Inferior parietal cortex (tissue), 1 donor: ENCODE measurements at regions not wholly inside any gene's neighbourhood (a gene's known extent, or its start where the extent isn't known, plus 50 kb on each side); places are given as distances from the start of the nearest gene placed in this dataset.
A peak's percentile ranks its signal among the peaks of the same experiment; 100 is the strongest.

ENCODE experiments used
- DNase-seq: peaks from one replicate; pipeline ENCODE4 v3.0.0-alpha.2; 2016; ENCODE audit errors: extremely low spot score

- DNase-seq = no peak
These were observed 94.6 kb downstream of the HAPSTR1 start for GRCh38 chr16:9186061-9186460.

DNA sequence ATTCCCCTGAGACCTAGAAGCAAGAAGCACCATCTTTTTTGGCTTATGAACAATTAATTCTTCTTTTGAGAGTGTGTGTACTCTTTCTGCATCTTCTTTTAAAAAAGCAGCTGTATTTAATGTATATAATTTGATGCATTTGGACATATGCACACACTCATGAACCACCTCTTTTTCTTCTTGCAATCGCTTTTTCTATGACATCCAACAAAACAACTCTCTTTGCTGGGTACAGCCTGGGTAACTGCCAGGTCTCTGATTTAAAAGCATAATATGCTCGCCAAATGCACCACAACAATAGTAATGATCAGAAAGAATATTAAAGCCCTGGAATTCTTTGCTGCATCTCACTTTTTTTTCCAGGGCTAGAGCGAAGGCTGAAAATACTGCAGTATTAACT, 97.3 kb downstream of the HAPSTR1 start:
- no peak for DNase-seq

GRCh38 chr16:9191274-9191850, 99.9 kb downstream of the HAPSTR1 start:
- no peak for DNase-seq

GRCh38 chr16:9192746-9193145, 101.3 kb downstream of the HAPSTR1 start:
- no peak for DNase-seq

- DNase-seq = no peak
These were observed 103.8 kb downstream of the HAPSTR1 start for GRCh38 chr16:9195287-9195686.

DNA sequence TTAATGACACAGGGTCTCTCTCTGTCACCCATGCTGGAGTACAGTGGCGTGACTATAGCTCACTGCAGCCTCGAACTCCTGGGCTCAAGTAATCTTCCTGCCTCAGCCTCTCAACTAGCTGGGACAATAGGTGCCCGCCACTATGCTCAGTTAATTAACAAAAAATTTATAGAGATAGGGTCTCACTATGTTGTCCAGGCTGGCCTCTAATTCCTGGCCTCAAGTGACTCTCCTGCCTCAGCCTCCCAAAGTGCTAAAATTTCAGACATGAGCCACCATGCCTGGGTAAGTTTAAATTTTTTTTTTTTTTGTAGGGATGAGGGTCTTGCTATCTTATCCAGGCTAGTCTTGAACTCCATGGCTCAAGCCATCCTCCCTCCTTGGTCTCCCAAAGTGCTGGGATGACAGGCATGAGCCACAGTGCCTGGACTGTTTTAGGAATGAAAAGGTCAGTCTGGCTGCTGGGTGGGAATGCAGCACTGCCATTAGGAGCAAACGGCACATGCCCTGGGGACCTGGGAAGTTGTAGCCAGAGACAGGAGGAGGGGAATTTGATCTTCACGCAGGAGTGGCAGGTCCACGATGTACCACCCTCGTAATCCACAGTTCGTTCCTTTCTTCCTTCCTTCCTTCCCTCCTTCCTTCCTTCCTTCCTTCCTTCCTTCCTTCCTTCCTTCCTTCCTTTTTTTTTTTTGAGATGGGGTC, 106.7 kb downstream of the HAPSTR1 start:
- DNase-seq = no peak

GRCh38 chr16:9199311-9199710, 107.9 kb downstream of the HAPSTR1 start:
- no peak for DNase-seq

DNA sequence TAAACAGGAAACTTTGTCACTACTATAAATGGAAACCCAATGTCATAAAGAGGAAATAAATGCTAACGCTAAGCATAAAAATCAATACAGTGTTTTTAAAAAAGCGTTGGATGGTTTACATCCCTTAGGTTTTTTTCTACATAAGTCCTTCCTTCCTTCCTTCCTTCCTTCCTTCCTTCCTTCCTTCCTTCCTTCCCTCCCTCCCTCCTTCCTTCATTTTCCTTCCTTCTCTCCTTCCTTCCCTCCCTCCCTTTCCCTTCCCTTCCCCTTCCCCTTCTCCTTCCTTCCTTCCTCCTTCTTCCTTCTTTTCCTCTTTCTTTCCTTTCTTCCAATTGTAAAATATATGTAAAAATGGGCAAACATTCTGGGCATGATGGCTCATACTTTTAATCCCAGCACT, 108.3 kb downstream of the HAPSTR1 start:
- DNase-seq = no peak

DNA sequence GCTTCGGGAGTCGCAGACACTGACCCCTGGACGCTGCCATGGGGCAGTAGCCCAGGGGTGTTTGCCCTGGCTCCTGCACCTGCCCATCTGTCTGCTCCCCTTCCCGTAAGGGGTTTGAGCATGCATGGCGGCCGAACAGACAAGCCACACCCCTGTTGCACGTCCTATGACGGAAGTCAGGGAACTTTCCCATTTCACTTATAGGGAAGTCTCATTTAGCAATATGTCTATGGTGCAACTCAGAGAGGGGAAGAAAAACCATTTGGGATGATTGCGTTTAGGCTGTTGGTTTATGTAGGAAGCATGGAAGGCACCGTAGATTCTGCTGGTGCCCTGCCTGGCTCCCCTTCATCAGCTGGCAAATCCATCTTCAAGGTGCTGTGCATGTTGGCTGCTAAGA, 112.5 kb downstream of the HAPSTR1 start:
- DNase-seq = no peak

DNA sequence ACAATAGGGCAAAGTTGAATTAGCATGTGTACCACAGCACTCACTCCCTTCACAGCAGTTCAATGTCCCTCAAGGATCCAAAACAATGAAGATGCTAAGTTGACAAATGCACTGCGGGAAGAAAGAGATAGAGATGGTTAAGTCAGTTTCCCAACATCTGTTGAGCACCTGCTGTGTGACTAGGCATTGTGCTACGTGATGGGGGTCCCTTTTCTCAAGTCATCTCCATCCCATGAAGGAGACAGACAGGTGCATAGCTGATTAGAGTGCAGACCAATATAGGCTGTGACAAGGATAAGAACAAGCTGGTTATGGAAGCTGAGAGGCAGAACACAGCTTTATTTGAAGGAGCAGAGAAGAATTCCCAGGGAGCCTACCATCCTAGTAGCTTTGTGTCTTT, 114.2 kb downstream of the HAPSTR1 start:
- no peak for DNase-seq

DNA sequence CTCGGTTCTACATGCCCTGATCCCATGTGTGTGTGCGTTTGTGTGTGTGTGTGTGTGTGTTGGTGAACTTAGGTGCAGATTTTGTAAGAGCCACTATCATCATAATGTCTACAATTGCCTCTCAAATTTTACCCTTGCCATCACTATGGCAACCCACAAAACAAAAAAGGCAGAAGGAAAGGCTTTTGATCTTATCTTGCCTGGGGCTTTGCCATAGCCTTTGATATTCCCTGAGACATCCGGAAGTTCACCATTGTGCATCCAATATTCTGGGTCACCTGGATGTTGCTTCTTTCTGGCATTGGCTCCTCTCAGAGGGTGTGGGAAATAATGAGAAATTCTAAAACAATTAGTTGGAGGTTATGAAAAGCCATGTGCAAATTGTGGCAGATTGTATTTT, 114.7 kb downstream of the HAPSTR1 start:
- DNase-seq = no peak

DNA sequence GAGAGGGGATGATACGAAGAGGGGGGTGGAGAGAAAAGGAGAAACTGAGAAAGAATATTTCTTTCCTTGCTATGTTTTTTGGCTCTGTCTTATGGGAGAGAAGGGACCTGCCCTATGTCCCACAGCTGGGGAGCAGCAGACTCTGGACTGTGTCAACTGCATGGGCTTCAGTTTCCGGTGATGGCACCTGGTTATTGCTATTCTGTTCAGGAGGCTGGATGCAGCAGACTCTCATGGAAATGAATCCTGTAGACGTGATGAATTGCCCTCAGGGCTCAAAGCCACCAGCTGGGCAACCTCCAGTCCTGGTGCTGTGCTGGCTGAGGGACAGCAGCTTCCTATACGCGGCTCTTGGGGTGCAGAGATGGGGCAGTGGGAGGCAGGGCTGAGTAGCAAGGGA, 121.2 kb downstream of the HAPSTR1 start:
- DNase-seq = no peak

DNA sequence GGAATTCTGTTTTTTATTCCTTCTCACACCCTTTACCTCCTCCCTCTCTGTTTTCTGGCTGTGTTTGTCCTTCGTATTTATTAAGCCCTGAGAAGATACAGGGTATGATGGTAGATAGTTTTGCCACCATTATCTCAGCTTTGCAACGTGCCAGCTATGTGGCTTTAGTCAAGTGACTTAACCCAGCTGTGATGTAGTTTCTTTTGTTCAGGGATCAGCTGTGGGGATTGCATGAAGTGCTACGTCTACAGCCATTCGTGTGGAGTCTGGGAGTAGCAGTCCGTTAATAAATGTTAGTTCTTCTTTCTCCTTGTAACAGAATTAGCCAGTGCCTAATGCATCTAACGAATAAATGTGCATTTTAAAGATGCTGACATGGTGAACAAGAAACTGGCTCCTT, 128.4 kb downstream of the HAPSTR1 start:
- DNase-seq = peak; percentile 22

GRCh38 chr16:9225527-9226316, 134.3 kb downstream of the HAPSTR1 start:
- peak; percentile 47 for DNase-seq

- no peak for DNase-seq
These were observed 135.5 kb downstream of the HAPSTR1 start for GRCh38 chr16:9226924-9227323.

- DNase-seq = no peak
These were observed 139.6 kb downstream of the HAPSTR1 start for GRCh38 chr16:9231039-9231438.

DNA sequence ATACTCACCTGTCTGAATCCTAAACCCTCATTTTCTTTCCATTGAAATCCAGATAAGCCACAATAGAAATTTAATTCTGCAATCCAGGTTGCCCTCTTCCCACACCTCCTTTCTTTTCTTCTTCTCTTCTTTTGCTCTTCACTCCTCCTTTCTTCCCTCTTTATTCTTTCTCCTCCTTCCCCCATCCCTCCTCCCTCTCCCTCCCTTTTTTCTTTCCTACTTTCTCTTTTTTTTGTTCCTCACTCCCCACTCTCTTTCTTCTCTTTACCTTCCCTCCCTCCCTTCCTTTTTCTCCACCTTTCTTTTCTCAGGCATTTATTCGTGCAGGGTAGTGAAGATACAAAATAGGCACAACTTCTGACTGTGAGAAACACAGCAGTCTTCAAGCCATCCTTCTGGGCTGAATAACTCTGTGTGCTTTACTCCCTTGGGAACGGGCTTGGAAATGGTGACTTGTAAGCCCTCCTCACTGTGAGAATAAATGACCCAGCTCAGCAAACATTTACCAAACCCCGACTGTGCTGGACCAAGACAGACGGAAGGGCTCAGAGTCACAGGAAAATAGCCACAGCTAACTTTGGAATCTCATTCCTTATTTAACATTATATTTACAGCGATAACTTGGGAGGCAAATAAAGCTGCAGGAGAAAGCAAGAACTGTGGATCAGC, 140.8 kb downstream of the HAPSTR1 start:
- no peak for DNase-seq

DNA sequence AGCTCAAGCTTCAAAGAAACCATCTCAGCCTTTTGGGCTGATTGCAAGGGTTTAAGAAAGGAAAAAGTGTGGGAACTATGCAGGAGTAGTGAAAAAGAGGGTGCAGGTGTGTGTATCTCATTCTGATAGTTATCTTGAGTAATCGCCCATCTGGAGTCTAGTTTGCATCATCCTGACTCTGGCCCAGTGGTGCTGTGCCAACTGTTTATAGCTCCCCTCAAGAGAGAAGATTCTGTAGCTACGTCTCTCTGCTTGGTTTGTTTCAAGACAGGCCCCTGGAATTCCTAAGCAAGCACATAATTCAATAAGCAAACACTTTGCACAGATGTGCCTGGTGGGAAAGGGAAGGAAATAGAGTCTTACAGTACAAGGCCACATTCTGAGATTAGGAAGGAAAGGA, 144.4 kb downstream of the HAPSTR1 start:
- no peak for DNase-seq

GRCh38 chr16:9236319-9236718, 144.9 kb downstream of the HAPSTR1 start:
- no peak for DNase-seq

DNA sequence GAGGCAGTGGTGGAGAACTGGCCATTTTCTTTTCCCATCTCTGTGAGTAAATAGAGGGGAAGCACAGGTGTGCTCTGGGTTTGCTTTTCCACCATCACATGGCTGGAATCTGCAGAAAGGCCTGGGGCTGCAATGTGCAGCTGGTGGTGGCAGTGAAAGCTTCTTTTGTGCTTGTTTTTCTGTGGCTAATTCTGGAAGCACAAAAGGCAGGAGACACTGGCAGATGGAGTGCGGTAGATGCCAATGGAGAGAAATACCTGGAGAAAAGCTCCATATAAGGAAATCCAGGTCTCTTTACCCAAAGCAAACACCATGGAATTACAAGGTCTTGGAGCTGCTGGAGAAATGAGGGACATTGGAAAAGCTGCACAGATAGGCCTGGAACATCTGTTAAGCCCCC, 146.9 kb downstream of the HAPSTR1 start:
- no peak for DNase-seq

- no peak for DNase-seq
These were observed 149.7 kb downstream of the HAPSTR1 start for GRCh38 chr16:9241177-9241576.

DNA sequence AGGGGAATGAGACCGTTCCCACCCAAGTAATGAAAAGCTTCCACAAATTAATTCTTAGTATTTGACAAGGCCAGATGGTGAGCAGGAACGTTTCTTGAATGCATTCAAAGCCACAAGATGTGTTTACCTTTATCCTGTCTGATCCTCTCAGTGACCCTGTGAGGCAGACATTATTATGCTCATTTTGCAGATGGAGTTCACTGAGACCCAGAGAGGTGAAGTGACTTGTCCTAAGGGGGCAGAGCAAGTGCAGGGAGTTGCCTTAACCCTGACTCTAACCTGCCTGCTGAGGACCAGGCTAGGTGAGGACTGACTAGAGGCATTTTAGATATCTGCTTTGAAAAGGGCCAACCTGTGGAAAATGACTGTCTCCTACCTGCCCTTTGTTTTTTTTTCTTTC, 156.7 kb downstream of the HAPSTR1 start:
- no peak for DNase-seq

GRCh38 chr16:9249534-9249933, 158.1 kb downstream of the HAPSTR1 start:
- DNase-seq = no peak
